Hematopoietic multipotent progenitor cell (in vitro differentiated cells): ENCODE measurements at regions not wholly inside any gene's neighbourhood (a gene's known extent, or its start where the extent isn't known, plus 50 kb on each side); places are given as distances from the start of the nearest gene placed in this dataset.

ENCODE experiments used
- DNase-seq, 3 donors: peaks; one replicate each; pipeline ENCODE4 v3.0.0-alpha.2; 2011 to 2015; ENCODE audit warnings: low read depth in 2 of 3, low spot score in 2 of 3

DNA sequence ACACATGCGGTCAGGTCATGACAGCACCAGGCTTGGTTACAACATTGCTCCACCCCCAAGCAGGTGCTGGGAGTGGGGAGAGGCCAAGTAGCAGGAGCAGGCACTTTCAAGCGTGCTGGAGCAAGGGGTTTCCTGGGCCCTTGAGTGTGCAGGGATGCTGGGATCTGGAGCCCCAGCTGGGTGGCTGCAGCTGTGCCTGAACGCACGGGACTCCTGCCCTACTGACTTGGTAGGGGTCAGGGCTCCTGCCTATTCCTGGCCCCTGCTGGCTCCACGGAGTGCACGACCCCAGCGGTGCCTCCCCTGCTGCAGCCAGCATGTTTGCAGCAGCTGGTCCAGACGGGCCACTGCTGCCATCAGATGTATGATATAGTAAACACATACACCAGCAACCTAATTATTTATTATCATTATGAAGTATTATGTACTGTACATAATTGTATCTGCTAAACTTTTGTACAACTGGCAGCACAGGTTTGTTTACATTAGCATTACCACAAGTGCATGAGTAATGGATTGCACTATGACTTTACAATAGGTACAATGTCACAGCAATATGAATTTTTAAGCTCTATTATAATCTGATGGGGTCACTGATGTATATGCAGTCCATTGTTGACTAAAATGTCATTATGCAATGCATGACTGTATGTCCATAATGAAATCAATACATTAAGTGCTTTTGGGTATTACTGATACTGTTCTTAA lies 620.6 kb downstream of the RAPGEF2 start:
- DNase-seq, result no peak

DNA sequence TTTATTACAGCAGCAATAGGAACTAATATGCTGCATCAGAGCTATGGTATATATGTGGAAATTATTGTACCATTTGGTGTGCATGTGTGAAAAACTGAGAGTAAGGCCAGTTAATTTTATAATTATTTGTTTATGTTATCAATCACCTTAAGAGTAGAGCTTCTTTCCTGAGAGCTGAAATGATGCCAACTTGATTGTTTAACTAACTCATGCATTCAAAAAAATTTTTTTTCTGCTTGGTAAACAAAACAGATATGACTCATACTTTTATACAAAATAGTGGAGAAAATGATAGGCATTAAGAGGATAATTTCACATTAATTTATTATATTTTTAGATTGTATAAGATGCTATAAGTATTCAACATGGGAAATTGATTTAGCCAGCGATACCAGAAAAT lies 622.7 kb downstream of the RAPGEF2 start:
- DNase-seq, result no peak

DNA sequence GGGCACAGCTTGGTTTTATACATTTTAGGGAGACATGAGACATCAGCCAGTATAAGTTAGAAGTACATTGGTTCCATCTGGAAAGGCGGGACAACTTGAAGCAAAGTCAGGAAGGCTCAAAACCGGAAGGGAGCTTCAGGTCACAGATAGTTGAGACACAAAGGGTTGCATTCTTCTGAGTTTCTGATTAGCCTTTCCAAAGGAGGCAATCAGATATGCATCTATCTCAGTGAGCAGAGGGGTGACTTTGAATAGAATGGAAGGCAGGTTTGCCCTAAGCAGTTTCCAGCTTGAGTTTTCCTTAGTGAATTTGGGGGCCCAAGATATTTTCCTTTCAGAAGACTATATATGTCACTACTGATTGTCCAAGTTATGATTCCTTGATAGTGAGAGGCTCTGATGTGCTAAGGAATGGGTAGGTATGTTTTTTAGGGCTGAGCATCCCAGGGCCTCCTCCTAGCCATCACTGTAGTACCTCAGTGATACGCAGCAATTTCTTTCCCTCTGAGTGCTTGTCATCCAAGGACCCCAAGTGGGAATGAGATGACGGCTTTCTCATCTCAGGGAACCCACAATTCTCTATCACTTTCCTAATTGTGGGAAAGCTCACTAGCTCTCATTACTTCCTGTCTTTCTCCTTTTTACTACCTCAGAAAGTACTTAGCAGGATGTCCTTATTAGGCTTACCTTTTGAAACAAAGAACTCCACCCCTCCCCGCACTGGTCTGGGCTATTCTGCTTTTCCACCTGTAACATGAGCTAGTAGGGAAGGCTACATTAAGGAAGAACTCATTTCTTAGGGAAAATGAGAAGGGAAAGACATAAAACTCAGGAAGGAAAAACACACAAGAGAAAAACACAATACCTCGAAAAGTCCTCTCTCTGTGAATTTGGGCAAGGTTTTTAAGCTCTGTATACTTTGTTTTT lies 632.7 kb downstream of the RAPGEF2 start:
- no peak for DNase-seq

DNA sequence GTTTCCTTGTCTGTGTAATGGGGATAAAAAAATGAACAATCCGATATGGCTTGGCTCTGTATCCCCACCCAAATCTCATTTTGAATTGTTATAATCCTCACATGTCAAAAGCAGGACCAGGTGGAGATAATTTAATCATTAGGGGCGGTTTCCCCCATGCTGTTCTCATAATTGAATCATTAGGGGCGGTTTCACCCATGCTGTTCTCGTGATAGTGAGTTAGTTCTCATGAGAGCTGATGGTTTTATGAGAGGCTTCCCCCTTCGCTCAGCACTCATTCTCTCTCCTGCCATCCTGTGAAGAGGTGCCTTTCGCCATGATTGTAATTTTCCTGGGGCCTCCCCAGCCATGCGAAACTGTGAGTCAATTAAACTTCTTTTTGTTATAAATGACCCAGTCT lies 633.5 kb downstream of the RAPGEF2 start:
- DNase-seq, result no peak

DNA sequence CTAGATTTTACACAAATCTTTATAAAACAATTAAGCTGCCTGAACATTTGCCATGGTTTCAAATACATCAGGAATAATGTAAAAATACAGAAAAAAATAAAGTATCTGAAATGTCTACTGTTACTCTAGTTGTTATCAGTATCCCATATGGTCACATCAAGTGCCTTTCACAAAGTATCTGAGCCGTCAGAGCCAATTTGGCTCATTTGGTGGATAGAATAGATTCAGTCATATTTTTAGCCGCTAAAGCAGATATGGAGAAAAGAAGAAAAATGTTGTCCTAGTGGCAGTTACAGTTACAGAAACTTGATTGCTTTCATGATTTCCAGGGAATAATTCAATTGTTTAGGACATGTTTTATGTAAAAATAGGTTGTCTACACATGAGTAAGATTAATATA lies 641.1 kb downstream of the RAPGEF2 start:
- DNase-seq, result no peak

DNA sequence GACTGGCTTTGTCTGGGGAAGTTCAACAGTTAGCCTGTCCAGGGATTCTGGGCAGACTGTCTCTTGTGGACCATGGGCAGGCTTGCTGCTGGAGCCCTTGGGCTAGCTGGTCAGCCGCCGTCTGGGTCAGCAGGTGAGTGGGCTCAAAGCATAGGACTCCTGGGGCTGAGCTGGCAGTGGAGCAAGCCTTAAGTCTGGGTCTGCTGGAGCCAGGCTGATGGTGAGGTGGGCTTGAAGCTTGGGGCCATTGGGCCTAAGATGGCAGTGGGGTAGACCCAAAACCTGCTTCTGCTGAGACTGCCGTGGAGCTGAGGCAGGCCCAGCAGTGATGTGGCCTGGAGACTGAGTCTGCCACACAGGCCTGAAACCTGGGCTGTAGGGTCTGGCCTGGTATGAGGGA lies 645.1 kb downstream of the RAPGEF2 start:
- no peak for DNase-seq

DNA sequence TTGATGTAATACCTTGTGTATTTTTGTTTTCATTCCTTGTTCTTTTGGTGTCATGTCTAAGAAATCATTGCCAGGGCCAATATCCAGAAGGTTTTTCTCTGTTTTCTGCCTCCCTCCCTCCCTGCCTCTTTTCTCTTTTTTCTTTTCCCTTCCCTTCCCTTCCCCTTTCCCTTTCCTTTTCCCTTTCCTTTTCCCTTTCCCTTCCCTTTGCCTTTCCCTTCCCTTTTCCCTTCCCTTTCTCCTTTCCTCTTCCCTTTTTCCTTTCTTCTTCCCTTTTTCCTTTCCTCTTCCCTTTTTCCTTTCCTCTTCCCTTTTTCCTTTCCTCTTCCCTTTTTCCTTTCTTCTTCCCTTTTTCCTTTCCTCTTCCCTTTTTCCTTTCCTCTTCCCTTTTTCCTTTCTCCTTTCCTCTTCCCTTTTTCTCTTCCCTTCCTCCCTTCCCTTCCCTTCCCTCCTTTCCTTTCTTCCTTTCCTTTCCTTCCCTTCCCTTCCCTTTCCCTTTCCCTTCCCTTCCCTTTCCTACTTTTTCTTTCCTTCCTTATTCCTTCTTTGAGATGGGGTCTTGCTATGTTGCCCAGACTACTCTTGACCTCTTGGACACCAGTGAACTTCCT lies 646.1 kb downstream of the RAPGEF2 start:
- DNase-seq, result no peak

DNA sequence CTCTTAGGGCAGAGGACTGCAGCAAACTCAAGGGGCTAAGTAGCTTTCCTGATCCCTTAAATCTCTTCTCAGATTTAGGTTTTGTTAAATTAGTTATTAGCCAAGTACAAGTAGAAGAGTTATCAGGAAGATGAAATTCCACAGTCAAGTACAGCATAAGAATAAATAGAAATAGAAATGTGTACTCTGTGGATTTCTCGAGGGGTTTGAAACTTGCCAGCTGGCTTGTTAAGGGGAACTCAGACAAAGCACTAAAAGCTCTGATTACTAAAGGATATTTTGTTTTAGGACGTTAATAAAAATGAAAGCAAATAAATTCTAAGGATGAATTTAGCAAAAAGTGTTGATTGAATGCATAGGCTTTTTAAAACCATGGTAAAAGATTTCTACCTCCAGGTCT lies 654.6 kb downstream of the RAPGEF2 start:
- no peak for DNase-seq

DNA sequence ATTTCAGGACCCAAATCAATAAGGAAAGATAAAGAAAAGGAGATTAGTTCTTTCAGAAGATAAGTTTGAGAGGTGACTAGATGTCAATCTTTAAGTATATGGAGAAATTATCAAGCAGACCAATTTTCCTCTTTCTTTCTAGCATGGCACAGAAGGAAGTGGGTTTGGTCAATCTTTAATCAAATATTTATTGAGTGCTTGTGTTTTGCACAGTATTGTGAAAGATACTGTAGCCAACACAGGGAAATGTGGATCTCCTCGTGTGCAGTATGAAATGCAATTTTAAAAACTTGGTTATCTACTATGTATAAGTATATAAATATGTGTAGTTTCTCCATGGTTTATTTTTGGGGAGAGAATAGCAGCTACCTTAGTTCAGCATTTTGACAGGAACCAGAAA lies 655.2 kb downstream of the RAPGEF2 start:
- no peak for DNase-seq

DNA sequence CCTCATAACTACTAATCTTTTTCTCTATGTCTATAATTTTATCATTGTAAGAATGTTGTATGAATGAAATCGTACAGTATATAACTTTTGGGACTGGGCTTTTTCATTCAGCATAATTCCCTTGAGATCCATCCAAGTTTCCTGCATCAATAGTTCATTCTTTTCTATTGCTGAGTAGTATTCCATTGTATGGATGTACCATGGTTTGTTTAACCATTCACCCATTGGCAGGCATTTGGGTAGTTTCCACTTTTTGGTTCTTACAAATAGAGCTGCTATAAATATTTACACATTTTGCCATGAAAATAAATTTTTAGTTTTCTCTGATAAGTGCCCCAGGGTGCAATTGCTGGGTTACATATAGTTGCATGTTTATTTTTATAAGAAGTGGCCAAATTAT lies 659.8 kb downstream of the RAPGEF2 start:
- no peak for DNase-seq

DNA sequence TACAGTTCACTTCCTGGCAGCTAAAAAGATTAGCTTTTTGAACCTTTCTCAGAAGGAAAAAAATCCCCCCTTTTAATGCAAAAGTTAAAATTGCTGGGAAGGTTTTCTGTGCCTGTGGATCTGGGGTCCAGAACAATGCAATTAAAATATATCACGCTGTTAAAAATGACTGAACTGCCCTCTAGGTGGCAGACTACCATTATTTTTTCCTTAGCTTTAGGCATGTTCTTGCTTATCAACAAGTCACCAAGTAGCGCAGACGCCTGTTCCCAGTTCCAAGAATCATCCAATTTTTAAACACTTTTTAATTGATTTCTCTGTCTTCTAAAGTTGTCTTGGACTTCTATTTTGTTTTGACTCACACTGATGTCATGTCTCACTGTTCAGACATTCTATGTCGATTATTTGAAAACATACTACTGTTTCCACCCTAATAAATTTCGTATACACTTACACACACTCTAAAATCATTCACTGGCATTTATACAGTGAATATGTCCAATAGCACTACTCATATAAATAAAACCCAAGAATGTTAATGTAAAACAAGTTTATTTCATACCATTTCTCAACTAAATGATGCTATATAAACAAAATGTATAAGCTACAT lies 661.6 kb downstream of the RAPGEF2 start:
- DNase-seq, result peak in 2 of 3 donors; percentile 0 to 30

DNA sequence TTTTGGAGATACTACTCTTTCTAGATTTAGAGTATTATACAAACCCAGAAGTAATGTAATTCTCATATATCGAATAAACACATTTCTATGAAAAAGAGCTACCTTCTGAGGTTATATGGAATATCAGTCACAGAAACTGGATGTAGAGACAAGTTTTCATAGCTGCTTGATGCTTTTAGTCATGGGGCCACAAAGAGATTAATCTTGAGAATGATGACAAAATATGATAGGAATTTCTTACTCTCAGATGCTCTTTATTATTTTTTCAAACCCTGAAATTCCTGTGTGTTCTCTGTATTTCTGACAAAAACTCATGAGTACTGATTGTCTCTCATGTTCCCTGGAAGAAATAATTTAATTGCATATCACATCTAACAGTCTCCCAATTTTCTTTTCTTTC lies 662.5 kb downstream of the RAPGEF2 start:
- no peak for DNase-seq

DNA sequence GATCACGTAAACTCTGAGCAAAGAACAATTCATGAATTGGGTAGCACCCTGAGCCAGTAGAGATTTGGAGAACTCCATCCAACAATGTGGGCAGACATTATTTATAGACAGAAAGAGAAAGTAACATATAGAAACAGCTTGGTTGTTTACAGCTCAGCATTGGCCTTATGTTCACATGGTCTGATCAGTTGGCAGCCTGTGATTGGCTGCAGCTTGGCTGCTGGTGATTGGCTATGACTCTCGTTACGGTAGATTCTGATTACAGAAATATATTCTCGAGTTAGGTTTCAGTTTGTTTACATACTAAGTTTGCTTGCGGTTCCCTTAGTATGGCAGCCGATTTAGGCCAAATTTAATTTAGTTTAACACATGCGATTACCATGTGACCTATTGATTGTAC lies 663.4 kb downstream of the RAPGEF2 start:
- no peak for DNase-seq

DNA sequence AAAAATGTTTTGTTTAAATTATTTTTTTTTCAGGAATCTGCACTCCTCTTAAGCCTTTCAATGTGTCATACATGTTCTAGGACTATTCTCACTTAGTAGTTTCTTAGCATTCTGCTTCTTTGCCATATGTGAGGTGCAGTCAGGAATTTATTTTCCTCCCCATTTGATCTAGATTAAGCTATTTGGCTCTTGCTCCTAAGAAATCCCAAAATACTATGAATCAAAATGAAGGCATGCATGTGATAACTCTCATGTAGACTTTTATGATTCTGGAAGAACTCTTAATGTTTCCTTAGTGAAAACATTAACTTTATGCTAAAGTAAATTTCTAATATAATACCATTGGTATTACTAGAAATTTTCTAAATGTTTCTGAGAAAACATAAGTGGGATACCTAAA lies 664.5 kb downstream of the RAPGEF2 start:
- no peak for DNase-seq

DNA sequence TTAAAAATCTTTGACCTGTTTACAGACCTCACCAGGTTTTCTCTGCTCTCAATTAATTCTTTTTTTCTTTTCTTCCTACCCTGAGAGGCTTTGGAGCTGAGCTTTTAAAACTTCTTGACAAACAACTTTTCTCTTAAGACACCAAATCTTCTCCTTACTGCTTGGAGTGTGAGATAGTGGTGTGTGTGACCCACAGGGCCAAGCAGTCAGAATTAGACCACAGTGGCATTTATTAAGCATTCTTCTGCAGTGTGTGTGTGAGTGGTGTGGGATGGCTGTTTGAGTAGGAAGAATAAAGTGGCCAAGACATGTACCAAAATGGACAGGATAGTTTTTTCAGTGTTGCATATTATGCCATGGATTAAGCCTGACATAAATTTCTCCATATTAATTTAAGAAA lies 665.1 kb downstream of the RAPGEF2 start:
- DNase-seq, result no peak

DNA sequence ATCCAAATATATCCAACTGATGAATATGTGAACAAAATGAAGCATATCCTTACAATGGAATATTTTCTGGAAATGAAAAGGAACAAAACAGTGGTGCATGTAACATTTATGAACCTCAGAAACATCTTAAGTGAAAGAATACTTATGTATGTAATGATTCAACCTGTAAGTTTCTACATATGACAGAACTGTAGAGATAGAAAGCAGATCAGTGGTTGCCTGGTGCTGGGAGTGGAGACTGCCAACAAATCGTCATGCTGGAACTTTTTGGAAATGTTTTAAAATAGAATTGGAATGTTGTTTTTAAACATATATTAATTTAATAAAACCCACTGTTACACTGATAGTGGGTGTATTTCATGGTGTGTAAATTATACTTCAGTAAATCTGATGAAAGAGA lies 667.5 kb downstream of the RAPGEF2 start:
- no peak for DNase-seq

DNA sequence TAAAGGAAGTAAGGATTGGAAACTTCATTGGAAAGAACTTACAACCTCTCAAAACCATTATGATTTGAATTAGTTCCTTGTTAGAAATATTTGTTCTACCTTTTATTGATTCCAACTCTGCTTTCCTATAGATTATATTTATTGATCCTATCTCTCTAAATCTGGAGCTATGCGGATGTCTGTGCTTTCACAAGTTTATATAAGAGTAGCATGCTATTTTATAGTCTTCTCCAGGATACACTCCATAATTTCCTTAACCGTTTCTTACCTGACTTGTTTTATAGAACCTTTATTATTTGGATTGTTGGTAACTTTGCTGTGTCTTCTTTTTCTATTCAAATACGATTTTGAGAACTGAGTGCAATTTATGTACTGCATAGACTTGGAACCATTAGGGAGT lies 668.1 kb downstream of the RAPGEF2 start:
- no peak for DNase-seq

DNA sequence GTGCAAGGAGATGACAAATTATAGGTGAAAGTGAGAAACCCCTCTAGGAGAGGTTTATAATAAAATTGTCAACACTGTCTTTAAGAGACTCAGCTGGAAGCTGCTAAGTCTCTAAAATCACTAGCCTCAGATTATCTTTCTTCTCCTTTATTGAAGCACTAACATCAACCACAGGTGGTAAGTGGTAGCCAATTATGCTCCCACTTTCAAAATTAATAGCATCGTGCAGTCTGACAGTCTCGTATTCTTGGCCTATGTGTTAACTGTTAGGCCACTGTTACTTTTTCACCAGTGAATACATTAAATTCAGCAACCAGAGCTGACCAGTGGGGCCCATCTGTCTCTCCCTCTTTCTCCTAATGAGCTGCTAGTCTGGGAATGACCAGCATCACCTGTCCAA lies 674.1 kb downstream of the RAPGEF2 start:
- DNase-seq, result no peak

DNA sequence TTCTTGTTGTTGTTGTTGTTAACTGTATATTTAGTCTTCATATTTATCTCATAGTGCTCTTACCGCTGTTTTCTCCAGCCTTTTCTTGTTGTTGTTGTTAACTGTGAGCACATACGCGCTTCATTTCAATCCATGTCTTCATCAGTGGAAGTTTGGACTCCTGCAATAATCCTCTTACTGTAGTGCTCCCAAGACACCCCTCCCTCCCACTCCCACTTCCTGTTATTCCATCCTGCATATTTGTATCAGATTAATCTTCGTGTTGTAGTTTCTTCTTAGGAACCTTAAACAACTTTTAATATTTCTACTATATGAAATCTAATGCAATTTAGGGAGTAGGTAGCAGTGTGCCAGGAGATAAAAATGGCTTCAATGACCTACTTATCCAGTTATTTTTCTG lies 674.8 kb downstream of the RAPGEF2 start:
- no peak for DNase-seq

DNA sequence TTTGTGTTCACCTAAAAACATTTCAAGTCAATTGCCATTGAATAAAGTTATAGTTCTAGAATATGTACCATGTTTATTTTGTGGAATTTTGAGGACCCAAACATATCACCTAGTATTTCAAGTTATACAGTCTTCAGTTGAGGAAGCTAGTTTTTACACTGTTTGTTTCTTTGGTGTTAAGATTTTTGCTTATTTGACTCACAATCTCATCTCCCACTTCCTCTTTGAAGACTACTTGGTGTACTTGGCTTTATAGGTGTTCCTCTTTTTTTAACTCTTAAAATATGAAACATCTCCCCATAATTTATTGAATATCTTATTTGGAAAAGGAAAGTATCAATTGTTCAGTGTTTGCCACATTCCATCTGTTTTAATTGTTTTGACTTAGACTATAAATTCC lies 675.4 kb downstream of the RAPGEF2 start:
- no peak for DNase-seq

DNA sequence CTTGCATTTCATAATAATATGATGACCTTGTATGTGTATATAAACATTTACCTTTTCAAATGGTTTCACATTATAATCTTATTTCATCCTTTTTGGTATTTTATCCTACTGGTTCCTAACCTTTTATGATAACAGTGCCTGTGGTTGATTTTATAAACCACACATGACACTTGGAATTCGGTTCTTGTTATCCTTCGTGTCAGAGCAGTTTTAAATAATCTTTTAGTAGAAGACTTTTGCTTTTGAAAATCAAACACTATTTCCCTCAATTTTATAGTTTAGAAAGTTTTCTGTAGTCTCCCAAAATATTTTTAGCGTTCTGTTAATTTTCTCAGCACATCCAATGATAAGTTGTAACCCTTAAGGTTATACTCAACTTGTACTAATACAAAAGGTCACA lies 676.8 kb downstream of the RAPGEF2 start:
- no peak for DNase-seq
